RPMI7951 (cell line): ENCODE measurements at regions not wholly inside any gene's neighbourhood (a gene's known extent, or its start where the extent isn't known, plus 50 kb on each side); places are given as distances from the start of the nearest gene placed in this dataset.
A peak's percentile ranks its signal among the peaks of the same experiment; 100 is the strongest.

Experiments used
- DNase-seq: peaks from one replicate; pipeline ENCODE4 v3.0.0-alpha.2; 2012; ENCODE audit warnings: low read depth

DNA sequence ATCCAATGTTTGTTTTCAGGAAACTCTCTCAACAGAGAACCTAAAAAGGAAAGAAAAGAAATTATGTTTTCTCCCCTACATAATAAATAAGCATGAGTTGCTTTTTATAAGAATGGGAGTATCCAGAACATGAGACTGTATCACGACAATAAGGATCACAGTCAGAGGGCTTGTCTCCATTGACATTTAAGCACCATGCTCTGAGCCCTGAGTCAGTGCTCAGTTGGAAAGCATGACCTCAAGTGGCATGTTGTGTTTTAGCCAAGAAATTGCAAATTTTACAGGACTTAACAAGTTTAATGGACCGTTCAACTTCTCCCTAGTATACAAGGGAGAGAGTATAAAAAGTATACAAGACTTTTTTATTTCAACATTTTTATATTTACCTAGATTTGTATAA lies 431.6 kb downstream of the GJA1 start:
- no peak for DNase-seq

DNA sequence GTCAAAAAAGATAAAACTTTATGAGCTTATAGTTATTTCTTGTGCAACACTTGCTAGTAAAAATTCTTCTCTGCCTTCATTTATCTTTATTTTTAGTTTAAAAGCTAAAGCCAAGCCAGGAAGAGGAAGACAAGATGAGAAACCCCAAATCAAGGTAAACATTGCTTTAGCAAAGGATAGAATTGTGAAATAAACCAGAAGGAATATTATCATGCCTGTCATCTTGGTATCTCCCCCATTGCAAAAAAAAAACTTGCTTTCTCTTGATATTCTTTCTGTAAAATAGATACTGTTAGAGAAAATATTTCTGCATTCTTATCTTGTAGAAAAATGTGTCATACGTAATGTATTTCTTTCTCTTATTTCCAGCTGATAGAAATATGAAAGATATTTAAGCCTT lies 432.8 kb downstream of the GJA1 start:
- no peak for DNase-seq

DNA sequence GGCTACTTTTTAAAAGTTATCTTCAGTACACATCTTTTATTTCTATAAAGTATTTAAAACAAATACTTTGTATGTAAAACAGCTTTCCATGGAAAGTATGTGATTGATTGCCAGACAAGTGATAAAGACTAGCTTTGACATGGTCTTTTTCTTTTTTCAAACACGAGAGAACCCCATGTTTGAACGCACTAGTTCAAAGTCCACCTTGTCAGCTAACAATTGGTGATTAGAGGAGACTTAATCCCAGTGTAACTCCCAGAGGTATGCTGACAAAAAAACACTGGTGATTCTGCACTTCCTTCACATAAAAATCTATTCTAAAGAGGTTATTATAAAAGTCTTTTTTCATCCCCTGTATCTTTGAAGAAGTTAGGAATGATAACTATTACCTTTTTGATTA lies 438.1 kb downstream of the GJA1 start:
- no peak for DNase-seq

DNA sequence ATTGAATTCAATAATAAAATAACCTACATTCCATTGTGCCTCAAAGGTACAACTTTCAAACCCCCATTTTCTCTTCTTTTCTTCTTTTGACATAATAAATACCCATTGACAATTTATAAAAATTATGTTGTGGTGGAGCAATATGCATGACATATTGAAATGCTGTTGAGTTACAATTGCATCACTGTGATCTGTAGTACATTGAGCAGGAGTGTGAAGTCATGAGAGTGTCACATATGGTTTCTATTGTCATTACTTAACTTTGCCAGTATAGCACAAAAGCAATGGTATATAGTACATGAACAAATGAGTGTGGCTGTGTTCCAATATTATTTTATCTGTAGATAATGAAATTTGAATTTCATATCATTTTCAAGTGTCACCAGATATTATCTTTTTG lies 441.3 kb downstream of the GJA1 start:
- DNase-seq = no peak

DNA sequence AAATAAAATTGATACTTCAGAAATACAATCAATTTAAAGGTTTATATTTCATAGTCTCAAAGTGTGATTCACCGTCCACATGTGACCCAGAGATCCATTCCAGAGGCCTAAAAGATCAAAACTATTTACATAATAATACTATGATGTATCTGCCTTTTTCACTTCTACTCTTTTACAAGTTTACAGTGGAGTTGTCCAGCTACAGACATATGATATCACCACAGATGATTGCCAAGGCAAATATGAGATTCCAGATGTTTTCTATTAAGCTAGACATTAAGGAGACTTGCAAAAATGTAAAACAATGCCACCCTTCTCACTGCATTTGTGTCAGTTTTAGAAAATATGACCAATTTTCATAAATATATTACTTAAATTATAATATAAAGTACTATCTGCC lies 443.7 kb downstream of the GJA1 start:
- peak; percentile 77 for DNase-seq

DNA sequence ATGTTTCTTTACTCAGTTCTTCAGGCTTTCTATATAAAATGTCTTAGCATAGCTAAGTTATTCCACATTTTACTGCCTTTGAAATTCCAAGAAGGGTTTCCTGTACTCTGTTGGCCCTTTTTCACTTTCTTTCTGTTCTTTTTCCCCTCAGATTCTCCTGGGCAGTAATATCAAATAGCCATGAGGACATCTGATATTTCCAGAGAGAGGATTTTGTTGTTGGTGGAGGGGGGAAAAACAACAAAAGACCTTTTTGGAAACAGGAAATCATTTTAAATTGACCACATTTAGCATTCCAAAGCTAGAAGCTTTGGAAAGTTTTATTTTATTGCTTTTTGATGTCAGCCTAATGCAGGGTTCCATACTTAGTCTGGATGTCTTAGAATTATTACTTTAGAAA lies 445.4 kb downstream of the GJA1 start:
- no peak for DNase-seq

DNA sequence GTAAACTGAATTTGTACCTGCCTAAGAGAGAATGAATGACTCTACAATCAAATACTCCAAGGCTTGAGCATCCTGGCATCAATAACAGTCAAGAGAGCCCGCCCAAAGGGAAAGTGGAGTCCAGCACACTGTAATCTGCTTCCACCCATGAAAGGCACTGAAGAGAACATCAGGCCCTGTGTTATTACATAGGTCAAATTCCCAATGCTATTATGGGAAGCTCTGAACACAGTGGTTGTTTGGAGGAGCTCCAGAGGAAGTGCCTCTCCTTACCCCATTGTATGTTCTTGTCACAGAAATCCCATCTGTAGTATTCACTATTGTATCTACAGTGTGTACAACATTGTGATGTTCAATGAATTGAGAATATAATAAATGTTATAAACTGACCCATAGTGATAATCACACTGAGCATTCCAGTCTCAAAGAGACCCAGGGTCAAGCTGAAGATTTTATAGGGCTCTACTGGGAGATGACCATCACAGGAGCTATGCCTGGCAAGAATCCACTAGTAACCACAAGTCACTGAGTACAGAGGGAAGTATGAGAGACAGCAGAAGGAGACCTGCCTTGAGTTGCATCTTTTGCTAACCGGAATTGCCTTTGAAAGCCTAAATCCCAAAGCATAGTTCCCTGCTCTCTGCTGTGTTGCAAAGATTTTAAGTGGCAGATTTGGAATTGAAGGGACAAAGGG lies 446.7 kb downstream of the GJA1 start:
- DNase-seq = peak; percentile 94

DNA sequence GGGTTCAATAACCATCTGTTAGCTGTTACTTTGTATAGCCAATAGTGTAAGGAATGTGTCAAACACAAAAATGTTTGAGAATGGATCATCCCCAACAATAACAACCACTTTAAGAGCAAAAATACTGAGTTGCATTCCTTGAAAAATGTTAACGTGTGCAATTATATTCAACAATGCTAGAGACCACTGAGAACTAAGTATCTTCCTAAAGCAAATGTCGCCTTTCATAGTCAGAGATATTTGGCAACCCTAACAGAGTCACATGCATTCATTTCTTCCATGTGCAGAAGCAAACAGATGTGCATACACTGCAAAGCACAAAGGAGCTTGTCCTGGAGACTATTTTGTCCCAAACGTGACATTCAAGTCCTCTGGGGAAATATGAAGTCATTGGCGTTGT lies 448.6 kb downstream of the GJA1 start:
- DNase-seq = no peak

DNA sequence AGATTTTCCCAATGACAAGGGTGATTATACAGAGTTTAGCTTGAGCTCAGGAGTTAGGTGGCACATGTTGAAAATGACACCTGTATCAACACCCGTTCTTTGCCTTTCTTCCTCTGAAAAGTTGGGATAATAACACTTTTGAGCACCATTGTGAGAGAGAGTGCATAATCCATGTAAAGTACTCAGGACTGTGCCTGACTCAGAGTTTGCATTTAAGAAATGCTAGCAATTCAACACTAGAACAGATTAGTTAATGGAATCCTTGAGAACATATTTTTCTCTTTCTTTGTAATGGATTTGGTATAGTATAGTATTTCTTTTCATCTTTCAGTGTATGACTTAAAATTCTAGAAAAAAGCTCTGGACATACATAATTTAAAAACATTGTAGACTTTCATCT lies 449.2 kb downstream of the GJA1 start:
- DNase-seq = no peak

DNA sequence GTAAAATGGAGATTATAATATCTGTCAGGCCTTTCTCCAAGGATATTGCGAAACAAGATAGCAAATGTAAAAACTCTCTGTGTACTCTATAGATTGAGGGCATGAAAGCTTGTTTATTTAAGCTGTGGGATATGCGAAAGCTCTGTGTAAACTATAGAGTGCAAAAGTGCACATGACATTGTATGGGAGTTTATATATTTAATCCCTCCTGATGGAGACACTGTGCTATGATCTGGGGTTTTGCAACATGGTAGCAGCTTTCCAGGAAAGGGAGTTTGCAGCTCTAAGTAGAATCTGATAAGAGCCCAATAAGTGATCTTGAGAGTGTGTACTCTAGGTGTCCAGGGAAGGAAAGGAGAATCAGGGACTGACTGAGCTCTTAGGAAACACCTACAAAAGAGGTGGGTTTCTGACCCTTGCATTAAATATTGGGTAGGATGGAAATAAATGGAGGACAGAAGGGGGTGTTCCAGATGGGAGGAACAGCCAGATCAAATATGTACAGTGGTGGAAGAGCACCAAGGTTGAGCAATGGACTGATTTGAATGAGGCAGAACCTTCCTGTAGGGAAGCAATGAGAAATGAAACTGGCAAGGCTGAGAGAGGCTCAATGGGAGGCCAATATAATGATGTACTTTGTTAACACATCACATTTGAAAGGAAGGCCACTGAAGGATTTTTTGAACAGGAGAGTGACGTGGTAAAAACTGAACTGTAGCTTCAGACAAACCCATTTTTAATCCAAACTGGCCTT lies 450.1 kb downstream of the GJA1 start:
- no peak for DNase-seq

DNA sequence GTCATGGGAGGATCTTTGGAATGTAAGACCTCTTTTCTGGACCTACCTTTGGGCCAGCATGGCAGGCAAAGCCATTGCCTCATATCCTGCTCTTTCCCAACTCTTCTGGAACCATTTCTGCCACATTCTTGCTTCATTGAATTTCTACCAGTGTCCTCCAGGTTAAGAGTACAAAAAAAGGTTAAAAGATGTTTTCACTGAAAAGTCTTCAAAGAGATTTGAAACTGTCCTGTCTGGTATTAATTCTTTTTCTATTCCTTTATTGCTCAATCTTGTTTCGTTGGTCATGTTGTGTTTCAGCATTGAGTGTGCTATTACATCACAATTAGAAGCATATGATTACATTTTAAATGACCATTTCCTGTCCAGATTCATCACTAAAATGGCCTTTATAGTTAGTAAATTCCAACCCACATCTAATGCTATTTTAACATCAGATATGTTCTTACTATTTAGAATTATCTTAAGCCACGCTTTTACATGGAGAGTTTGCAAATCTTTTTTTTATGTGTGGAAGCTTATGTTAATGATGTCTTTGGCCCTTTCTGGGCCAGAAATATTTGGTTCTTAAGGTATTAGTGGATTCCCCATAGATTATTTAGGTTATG lies 450.9 kb downstream of the GJA1 start:
- DNase-seq = no peak

DNA sequence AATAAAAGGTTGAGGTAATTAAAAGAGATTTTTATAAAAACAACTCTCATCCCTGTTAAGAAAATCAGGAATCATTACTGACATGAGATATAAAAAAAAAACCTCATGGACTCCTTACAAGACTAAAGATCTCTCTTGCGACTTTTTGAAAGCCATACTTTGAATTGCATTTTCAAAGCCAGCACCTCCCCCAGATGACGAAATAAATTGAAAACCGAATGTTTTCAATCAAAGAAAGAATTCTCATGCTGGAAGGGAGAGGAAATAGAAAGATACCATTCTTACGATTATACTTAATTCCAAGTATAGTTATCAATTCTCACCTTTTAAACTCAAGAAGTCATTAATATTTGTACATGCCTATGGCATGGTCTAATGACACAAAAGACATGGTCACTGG lies 452.3 kb downstream of the GJA1 start:
- no peak for DNase-seq

DNA sequence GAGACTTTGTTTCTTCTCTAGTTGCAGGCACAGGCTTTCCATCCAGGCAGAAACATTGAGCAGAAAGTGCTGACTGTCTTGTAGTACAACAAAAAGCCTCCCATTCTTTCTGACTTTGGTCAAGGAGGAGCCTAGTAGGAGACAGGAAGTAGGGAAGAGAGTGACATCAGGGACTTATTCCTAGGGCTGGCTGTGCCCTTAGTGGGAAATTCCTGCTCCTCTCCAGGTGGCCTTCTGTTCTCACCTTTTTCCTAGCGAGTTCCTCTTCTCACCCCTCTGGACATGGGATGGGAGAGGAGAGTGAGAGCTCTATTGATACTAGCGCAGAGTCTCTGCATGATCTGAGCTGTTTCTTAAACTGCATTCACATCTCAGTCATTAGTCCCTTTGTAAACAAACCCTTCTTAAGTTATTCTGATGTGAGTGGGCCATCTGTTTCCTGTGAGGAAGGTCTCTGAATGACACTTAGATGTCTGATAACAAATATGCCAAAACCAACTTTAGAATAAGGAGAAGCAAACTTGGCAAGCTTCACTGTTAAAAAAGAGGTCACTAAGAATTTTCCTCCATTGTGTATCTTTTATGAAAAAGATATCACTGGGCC lies 455.0 kb downstream of the GJA1 start:
- no peak for DNase-seq

DNA sequence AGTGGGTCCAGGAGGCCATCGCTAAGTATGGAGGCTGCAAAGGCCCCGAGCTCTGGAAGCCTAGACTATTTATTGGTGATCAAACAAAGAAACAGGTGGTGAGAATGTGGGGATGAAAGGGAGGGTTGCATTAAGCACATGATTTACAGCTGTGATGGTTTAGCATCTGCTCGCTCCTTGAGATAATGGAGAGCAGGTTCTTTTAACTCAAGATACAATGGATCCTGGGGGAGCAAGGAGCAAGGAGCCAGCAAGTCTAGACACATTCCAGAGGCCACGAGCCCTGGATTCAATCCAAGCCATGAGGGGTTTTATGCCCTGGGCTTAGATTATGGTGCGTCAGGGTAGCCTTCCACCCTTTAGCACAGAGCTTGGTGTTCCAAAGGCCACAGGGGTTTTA lies 460.3 kb downstream of the GJA1 start:
- DNase-seq = peak; percentile 42

DNA sequence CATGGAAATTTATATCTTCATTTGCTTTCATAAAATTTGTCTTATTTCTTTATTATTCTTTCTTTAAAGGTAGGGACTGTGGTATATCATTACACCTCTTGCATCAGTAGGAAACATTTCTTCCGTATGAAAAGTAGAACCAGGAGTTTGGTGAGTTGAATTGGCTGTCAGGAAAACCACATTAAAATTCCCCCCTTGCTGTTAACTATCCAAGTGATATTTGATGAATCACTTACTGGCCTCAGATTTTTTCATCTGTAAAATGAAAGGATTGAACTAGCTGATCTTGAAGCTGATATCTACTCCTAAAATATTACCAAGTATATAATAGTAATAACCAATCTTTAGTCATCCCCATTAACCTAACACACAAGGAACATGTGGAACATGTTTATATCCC lies 460.9 kb downstream of the GJA1 start:
- peak; percentile 40 for DNase-seq

DNA sequence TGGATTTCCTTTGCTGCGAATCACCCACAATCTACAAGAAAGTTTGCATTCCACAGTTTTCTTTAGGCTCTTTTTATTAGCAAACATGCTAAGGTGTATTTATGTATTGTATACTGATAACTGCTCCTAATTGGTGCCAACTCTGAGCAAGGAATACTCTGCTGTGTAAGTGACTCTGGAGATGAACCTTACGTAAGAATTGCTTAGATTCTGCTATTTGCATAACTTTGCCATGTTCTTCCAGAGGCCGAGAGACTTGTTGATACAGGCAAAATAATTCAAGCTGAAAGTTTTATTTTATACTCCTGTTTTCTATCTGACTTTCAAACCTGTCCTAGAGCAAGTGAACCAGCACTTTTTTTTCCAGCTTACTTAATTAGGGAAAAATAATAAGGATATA lies 461.3 kb downstream of the GJA1 start:
- DNase-seq = no peak

DNA sequence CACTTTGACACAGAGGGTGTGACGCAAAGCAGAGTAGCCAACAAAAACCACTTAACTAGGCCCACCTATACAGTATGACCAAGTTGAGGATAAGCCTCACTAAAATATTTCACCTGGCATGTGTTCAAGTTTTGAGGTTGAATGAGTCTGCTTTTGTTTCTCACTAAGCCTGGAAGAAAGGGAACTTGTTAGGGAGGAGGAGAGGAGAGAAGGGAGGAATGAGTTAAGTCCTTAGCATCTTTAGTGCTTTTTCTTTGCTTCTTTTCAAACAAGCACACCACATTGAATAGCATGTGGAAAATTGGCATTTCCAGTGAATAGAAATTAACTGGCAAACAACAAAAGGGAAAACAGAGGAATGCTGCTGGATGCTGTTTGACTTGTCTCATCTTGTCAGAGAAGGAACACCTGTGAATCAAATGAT lies 461.9 kb downstream of the GJA1 start:
- peak; percentile 26 for DNase-seq

DNA sequence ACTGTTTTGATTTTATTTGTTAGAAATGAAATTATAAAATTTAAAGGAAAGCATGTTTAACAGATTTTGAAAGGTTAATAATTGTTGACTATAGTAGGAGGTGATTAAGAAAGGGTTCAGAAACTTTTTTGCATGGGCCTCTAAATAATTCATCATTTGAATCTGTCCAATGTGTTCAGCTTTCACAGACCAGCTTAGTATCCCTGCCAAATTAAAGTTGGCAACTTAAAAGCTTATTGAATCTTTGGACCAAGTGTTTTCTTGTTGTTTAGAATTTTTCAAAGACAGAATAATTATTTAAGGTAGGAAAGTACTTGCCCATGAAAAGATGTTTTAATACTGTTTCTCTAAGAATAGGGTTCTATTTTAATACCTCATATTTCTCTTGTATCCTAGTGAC lies 466.0 kb downstream of the GJA1 start:
- no peak for DNase-seq

DNA sequence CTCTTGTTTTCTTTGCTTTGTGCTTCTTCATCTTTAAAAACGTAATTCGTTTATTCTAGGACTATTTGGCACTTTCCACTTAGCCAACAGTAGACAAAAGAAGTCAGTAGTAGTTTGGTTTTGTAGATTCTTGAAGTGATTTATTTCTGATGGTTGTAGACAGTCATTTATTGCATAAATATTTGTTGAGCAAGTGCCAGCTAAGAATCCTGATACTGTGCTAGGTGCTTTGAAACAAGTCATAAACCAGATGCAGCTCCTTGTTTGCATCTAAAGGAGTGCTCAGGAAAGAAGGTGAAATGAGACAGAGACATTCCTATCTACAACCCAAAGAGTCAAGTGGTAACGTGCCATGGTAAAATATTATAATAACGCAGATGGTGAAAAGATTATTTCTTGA lies 469.1 kb downstream of the GJA1 start:
- DNase-seq = no peak

DNA sequence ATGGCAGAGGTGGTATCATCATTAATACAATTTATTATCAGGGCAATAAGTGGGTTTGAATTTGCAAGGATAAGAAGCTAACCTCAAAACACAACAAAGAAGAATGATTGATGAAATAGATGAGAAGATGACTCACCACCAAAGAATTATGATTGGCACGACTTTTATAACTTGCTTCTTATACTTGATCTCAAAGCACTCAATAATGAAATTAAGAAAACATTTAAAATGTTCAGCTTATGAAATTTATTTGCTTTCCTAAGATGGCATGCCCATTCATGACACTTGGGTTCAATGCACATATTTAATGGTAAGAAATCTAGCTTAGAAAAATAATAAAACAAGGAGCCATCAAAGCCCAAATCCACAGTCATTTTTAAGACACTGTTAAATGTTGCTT lies 477.5 kb downstream of the GJA1 start:
- DNase-seq = peak; percentile 40

DNA sequence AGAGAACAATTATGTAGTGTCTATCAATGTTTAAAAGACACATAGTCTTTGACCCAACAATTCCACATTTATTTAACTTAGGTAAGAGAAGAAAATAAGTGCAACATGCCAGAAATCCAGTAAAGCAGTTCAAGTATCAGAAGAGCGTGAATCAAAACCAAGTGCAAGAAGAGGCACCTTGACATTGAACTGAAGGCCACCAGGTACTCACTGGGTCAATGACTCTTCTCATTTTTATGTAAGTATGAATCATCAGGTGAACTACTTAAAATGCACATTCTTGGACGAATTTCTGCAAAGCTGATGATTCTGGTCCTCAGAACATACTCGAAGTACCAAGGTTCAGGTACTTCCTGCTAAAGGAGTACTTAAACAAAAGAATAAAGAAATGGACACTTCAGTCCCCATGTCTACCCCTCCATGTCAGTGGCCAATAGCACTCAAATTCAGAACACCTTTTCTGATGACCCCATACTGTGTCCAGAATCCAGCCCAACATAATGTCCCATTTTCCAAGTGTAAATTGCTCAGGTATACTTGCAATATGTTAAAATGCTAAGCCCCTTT lies 481.9 kb downstream of the GJA1 start:
- DNase-seq = no peak

DNA sequence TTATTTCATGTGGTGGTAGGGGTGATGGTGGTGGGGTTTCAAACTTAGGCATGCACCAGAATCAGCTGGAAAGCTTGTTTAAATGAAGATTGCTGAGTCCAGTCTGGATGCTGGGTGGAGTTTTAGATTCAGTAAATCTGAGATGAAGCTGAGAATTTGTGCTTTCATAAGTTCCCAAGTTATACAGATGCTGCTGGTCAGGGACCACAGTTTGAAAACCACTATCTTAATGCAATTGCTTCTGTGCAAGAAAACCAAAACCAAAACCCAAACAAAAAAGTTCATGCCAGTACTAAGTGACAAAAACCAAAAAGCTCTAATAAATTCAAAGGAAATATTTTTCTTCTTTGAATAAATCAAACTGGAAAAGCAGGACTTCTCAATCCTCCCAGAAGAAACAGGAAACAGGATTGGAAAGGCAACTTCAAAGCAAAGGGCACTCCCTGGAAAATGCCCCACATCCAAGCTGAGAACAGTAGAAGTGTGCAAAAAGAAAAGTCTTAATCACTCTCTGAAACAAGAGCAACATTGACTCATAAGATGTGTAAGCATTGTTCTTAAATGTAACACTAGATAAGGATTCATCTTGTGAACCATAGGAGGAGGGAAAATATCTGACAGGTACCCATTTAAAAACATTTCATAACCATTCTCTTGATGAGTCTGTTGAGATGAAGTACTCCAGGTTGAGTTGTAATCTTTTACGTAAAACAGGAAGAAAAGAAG lies 481.5 kb upstream of the HSF2 start:
- DNase-seq = peak; percentile 30
